CD4-positive, alpha-beta T cell treated with Interleukin-4 for 4 hours (primary cell): ENCODE measurements at regions not wholly inside any gene's neighbourhood (a gene's known extent, or its start where the extent isn't known, plus 50 kb on each side); places are given as distances from the start of the nearest gene placed in this dataset.
"Not testable (repeated sequence)": the region's sequence is repeated elsewhere in the genome, so short reads cannot be mapped to it uniquely, and the experiment has no call there.

Experiments
- DNase-seq: peaks from one replicate; pipeline ENCODE4 v3.0.0-alpha.2; 2020

DNA sequence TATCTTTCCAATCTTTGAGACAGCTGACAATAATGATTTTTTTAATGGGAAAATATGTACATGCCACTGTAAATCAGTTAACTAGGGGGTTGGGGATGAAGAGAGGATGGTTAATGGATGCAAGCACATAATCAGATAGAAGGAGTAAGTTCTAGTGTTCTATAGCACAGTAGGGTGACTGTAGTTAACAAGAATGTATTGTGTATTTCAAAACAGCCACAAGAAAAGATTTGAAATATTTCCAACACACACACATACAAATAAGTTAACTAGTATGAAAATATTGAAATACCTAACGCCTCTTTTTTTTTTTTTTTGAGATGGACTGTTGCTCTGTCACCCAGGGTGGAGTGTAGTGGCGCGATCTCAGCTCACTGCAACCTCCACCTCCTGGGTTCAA, 153.4 kb upstream of the SALL4 start:
- no peak for DNase-seq

DNA sequence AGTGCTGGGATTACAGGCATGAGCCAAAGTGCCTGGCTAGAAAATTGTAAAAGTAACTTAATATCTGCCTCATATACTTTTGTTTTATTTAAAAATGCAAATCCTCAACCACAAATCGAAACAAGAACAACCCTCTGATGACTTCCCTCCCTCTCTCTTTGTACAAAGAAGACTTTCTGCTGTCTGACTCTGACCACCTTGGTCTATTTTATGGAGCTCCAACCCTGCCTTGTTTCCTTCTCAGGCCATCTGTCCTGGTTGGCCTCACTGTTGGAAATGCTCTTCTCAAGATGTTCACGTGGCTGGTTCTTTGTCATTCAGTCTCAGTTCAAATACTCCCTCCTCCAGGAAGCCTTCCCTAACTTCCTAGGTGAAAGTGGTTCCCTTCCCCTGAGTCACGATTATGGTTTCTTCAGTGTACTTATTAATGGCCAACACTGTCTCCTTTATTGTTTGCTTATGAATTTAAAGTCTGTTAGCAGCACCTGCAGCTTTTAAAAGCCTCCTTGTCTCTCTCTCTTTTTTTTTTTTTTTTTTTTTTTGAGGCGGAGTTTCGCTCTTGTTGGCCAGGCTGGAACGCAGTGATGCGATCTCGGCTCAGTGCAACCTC, 151.5 kb upstream of the SALL4 start:
- DNase-seq = no peak

DNA sequence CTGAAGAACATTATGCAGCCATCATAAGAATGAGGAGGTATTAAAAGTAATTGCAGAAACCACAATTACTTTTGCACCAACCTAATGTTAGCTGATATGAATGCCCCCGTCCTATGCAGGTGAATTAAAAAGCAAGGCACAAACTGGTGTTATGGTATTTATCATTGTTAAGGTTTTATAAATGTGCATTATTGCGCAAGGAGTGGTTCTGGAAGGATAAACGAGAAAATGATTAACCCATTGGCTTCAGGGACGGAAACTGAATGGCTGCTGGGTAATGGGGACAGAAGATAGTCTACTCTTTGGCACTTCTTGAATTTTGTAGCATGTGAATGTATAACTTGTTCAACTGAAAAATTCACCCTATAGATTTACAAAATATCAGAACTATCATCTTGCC, 148.6 kb upstream of the SALL4 start:
- no peak for DNase-seq

DNA sequence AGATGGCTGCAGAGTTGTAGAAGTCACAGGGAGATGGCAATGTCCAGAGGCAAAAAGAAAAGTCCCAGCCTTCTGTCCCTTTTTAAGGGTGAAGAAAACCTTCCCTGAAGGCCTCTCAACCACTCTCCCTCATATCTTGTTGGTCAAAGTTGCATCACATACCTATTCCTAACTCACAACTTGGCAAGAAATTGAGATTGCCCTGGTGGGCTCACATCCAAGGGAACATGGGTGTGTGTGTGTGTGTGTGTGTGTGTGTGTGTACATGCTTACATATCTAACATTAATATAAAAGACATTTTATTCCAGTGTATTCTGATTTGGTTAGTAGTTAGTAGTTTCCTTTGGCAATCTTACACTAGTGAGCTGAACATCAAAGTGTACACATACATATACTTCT, 144.3 kb upstream of the SALL4 start:
- no peak for DNase-seq

DNA sequence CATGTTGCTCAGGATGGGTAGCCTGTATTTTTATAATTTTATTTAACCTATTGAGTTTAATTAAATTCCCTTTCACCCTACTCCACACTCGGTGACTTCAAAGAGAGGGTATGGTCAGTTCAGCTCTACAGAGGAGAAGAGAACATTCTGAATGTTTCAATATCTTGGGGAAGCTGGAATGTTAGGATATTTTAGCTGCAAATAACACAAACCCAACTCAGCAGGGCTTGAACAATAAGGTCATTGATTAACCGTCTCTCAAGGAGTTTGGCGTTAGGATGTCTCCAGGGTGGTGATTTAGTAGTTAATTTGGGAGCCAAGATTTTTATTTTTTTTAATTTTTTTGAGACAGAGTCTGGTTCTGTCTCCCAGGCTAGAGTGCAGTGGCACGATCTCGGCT, 143.6 kb upstream of the SALL4 start:
- no peak for DNase-seq

DNA sequence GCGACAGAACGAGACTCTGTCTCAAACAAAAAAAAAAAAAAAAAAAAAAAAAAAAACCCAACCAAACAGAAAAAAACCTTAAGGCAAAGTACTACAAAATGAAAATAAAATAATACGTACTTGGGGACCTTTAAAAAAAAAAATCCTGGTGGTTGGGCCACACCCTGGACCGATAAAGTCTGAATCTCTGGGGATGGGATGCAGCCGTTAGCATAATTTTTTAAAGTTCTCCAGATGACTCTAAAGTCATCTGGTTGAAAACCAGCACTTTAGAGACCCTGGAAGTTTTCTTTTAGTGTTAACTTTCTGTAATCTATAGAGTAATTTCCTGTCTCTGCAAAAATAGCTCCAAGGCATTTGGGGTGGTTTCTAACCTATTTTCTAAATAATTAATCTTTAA, 142.9 kb upstream of the SALL4 start:
- DNase-seq = no peak

DNA sequence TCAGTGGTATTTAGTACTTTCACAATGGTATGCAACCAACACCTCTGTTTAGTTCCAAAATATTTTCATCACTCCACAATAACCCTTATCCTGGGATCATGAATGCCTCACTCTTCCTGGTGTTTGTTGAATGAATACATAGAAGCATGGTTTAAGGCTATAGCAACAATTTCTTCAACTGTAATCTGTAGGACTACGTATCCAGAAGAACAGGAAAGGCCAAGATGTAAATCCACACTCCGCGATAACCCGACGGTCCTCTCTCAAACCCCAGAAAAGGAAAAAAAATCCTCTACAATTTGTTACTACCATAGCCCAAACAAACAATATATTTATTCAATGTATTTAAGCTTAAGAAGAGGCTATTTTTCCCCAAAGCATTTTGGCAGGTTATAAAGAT, 141.4 kb upstream of the SALL4 start:
- no peak for DNase-seq

DNA sequence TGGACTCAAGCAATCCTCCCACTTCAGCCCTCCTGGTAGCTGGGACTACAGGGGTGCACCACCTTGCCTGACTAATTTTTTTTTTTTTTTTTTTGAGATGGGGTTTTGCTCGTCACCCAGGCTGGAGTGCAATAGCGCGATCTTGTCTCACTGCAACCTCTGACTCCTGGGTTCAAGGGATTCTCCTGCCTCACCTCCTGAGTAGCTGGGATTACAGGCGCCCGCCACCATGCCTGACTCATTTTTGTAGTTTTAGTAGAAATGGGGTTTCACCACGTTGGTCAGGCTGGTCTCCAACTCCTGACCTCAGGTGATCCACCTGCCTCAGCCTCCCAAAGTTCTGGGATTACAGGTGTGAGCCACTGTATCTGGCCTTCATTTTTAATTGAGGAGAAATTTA, 141.0 kb upstream of the SALL4 start:
- not testable (repeated sequence) for DNase-seq

DNA sequence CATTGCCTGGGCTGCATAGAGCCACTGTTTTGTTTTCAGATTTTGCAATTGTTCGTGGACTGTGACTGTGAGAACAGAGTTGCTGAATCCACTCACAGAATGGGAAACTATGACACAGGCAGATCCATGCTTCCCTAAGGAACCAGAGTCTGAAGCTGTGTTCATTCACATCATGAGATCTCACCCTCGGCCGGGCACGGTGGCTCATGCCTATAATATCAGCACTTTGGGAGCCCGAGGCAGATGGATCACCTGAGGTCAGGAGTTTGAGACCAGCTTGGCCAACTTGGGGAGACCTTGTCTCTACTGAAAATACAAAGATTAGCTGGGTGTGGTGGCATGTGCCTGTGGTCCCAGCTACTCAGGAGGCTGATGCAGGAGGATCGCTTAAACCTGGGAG, 139.2 kb upstream of the SALL4 start:
- no peak for DNase-seq

DNA sequence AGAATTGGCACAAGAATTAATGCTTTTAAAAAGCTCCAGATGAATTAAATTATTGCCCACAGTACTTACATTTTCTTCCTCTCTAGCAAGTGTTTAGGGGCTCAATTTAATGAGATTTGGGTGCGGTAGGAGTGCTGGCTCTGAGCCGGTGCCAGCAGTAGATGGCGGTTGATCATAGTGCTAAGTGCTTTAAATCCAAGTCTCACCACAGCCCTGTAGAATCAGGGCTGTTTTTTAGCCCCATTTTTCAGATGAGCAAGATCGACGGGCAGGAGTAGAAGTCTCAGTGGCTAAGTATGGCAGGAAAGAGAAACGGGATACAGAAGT, 136.9 kb upstream of the SALL4 start:
- no peak for DNase-seq

DNA sequence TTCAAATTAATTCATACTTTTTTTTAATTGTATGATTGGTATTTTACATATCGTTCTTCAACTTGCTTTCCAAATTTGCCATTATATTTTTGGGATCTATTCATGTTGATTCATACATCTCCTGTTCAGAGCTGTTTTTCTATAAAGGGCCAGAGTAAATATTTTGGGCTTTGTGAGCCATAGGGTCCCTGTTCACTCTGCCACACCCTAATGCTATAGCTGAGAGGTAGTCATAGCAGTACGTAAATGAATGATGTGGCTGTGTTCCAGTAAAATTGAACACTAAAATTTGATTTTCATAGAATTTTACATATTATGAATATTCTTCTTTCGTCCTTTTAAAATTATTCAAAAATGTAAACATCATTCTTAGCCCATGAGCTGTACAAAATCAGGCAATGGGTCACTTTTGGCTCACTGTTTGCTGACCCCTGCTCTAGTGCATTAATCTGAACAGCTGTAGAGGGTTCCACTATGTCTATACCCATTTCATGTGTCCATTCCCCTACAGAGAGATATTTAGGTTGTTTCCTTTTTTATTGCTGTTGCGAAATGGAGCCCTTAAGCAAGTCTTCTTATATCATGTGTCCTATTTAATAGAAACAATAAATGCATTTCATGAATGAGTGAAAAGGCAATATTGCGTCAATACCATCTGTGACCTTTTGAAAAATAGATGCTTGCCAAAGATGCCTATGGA, 136.4 kb upstream of the SALL4 start:
- DNase-seq = no peak

DNA sequence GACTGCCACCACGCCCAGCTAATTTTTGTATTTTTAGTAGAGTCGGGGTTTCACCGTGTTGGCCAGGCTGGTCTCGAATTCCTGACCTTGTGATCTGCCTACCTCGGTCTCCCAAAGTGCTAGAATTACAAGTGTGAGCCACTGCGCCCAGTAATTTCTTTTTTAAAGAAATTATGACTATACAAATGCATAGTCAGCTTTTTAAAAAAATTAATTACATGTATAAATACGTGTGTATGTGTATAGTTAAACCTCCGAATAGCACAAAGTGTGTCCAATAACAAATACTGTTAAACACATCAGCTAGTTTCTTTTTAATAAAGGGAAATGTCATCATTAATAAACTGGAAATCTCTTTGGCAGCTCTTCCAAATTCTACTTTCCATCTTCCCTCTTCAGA, 135.5 kb upstream of the SALL4 start:
- DNase-seq = no peak

DNA sequence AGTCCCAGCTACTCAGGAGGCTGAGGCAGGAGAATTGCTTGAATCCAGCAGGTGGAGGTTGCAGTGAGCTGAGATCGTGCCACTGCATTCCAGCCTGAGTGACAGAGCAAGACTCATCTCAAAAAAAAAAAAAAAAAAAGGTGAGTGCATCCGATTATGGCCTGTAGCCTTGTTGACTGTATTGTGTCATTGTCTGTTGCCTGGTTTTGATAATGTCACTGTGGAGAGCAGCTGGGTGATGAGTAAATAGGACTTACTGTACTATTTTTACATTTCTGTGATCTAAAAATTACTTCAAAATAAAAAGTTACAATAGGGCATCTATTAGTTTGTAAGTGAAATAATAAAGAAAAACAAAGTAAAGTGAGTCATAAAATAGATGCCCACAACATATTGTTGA, 134.1 kb upstream of the SALL4 start:
- DNase-seq = no peak

DNA sequence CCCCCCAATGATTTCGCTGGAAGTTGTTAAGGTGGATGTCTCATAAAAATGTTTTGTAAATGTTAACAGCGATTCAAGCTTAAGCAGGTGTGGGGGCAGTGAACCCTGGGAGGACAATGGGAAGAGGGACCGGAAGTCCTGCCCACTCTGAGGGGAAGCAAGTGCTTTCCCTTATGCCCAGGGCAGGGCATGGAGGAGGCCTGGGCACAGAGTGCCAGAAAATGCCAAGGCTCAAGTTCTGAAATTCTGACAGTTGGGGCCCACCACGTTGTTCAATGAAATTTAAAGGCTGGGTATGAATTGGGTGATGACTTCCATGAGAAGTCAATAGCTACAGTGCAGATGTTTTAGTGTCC, 132.7 kb upstream of the SALL4 start:
- no peak for DNase-seq

DNA sequence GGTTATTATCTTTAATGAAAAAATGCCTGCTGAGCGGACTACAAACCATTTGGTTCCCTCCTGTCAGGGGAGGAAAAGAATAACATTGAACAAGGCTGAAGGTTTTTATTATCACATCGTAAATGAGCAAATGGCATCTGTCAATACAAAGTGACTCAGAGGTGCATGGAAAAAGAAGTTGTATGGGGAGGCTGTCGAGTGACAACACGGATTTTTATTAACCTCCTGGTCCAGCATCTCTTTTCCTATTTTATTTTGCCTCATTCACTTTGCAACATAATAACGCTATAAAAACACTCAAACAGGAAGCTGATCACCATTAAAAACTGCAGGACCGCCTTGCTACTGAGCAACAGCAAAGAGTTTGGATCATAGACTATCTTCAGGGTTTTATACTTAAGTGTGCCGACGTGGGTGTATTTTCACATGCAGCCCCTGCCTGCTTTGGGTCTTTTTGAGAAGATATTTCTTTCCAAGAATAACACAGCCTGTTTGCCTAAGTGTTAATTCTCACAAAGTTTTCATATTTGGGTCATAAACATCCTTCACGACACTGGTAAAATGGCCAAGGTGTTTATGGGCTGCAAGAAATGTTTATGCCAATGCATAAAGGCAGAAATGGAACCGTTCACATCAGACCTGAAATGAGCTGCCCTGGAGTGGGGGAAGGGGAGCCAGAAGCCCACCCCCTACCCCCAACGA, 132.1 kb upstream of the SALL4 start:
- DNase-seq = no peak

DNA sequence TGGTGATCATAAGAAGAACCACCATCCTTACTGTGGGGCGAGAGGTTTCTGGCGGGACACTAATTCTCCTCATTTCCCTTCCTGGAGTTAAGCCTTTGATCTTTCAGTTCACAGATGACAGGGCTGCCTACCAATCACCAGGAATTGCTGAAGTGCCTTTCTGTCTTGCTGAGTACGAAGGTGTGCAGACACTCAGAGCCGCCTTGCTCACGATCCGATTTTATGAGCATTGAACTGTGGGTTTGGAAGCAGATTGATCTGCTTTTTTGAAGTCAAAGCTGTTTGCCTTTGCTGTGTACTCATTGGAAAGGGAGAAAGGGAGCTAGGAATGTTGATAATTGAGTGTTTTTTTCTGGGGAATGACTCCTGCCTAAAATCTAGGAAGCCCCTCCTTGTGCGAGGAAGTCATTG, 129.1 kb upstream of the SALL4 start:
- no peak for DNase-seq

DNA sequence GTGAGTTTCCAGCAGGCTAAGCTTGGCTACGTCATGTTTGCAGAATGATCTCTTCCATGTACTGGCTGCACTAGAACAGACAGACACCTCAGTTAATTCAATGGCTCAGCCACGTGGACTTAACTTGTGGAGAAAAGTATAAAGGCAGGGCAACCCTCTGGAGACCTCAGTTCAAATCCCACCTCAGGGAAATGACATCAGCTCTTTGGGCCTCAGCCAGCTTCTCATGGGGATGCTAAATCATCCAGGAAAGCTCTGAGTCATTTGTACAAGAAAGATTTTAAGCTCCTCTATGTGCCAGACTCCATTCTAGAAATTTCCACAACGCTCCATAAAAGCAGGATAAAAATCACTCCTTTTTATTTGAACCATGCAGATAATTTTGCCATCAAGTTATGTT, 128.5 kb upstream of the SALL4 start:
- no peak for DNase-seq

DNA sequence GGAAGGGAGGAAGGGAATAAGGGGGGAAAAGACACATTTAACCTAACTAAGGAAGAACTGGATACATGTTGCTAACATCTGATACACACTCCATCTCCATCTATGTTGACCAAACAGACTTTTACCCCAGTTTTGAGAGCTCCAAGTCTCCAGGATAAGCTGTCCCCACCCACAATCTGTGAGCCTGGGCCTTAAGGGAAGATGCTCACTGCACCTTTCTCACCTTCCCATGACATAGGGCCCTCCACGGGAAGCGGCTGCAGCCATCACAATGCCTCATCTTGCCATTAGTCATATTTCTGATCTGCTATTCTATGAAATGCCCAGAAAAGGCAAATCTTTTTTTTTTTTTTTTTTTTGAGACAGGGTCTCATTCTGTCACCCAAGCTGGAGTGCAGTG, 126.6 kb upstream of the SALL4 start:
- no peak for DNase-seq

DNA sequence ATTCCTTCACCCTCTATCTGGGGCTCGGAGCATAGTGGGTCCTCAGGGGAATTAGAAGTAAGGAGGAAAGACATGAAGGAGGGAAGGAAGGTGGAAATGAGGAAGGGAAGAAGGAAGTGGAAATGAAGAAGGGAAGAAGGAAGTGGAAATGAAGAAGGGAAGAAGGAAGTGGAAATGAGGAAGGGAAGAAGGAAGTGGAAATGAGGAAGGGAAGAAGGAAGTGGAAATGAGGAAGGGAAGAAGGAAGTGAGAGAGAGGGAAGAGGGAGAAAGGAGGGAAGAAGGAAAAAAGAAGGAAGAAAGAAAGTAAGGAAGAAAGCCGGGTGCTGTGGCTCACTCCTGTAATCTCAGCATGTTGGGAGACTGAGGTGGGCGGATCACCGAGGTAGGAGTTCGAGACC, 125.6 kb upstream of the SALL4 start:
- DNase-seq = not testable (repeated sequence)

DNA sequence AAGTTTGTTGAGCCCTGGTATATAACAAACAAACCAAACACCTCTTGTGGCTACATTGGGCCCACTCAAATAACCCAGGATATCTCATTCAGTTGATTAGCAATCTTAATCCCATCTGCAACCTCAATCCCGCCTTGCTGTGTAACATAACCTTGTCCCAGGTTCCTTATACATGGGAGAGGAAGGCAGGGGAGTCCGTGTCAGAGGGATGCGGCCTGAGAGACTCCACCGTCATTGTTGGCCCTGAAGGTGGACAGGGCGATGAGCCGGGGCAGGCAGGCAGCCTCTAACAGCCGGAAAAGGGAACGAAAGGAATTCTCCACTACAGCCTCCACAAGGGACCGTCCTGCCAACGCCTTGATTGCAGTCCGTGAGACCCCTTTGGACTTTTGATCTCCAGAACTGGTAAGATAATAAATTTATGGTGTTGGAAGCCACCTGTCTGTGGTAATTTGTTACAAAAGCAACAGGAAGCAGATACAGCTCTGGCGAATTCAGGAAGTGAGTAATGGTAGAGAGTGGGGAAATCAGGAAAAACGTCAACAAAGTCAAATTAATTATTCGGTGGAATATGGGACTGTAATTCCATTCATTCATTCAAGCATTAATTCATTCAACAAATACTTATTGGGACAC, 124.5 kb upstream of the SALL4 start:
- no peak for DNase-seq

DNA sequence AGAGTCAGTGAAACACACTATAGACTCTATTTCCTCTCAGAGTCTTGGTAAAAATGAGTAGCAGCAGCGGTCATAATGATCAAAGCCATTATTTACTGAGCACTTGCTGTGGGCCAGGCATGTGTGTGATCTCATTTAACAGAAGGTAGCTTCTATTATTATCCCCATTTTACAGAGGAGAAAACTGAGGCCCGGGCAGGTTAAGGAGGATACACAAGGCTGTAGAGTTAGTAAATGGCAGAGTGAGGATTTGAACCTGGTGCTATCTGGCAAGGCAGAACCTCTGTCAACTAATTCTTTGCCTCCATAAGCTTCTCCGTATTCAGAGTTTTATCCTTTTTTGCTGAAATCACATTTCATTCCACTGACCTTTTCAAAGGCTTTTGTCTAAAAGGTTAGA, 122.2 kb upstream of the SALL4 start:
- DNase-seq = no peak

DNA sequence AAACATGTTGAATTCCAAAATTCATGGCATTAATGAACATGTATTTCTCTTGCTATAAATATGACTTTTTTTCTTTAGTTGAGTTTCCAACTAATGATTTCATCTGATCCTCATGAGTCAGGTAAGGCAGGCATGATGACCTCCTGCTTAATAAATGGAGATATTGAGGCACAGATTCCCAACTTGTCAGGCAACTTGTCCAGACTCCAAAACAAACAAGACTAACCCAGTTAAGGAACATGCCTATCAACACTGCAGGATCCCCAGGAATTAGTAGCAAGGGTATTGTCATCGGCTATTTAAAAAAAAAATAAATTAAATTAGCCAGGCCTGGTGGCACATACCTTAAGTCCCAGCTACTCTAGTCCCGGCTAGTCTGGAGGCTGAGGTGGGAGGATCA, 121.3 kb upstream of the SALL4 start:
- DNase-seq = no peak

DNA sequence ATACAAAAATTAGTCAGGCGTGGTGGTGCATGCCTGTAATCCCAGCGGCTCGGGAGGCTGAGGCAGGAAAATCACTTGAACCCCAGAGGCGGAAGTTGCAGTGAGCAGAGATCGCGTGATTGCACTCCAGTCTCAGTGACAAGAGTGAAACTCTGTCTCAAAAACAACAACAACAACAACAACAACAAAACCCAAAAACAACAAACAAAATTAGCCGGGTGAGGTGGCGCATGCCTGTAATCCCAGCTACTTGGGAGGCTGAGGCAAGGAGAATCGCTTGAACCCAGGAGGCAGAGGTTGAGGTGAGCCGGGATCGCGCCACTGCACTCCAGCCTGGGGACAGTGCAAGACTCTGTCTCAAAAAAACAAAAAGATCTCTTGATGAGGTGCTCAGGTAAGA, 120.5 kb upstream of the SALL4 start:
- DNase-seq = not testable (repeated sequence)

DNA sequence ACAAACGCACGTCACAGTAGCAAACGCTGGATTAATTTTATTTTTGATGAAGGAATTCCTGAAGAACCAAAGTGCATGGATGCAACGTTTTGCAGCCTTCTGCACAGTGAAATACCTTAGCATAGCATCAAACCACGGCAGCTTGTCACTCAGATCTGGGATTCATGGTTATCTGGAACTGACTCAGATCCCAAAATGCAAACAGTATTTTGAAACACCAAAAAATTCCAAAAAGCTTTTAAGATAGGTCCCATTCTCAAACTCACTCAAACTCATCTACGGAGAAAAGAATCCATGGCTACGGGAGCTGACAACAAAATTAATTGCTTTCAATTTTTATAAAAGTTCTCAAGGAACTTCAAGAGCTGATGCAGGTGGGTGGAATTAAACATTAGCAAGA, 116.2 kb upstream of the SALL4 start:
- DNase-seq = no peak
